Fibroblast of skin of left quadriceps (primary cell): ENCODE measurements at regions not wholly inside any gene's neighbourhood (a gene's known extent, or its start where the extent isn't known, plus 50 kb on each side); places are given as distances from the start of the nearest gene placed in this dataset.

Source experiments
- DNase-seq, 2 experiments: peaks; one replicate each; pipeline ENCODE4 v3.0.0-alpha.2; 2013; ENCODE audit warnings: low read depth in 2 of 2

DNA sequence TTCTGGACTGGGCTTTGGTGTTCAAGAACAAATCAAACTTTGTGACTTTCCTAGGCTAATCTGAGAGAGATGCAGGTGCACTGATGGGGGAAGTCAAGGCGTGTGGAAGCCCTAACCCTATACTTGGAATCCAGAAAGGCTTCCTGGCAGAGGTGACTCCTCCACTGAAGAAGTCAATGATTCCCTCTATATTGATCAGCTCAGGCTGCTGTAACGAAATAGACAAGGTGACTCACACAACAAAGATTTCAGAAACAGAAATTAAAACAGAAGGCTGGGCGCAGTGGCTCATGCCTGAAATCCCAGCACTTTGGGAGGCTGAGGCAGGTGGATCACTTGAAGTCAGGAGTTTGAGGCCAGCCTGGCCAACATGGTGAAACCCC, 69.6 kb upstream of the GGTA1 start:
- DNase-seq: no peak

DNA sequence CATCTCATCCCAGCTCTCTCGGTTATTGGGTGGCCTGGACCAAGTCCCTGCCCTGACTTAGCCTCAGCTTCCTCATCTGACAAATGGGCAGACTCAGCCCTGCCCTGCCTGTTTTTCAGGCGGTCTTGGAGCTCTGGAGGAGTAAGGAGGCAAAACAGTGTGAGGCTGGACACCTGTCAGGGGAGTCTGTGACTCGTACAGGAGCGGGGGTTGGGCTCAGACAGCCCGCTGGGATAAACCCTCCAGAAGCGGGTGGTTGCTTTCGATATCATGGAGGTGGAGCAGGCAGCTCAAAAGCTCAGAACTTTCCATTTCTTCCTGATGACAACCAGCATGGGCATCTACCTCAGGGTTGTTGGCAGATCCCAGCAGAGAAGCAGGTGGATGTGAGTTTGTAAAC, 72.9 kb upstream of the GGTA1 start:
- DNase-seq: no peak

DNA sequence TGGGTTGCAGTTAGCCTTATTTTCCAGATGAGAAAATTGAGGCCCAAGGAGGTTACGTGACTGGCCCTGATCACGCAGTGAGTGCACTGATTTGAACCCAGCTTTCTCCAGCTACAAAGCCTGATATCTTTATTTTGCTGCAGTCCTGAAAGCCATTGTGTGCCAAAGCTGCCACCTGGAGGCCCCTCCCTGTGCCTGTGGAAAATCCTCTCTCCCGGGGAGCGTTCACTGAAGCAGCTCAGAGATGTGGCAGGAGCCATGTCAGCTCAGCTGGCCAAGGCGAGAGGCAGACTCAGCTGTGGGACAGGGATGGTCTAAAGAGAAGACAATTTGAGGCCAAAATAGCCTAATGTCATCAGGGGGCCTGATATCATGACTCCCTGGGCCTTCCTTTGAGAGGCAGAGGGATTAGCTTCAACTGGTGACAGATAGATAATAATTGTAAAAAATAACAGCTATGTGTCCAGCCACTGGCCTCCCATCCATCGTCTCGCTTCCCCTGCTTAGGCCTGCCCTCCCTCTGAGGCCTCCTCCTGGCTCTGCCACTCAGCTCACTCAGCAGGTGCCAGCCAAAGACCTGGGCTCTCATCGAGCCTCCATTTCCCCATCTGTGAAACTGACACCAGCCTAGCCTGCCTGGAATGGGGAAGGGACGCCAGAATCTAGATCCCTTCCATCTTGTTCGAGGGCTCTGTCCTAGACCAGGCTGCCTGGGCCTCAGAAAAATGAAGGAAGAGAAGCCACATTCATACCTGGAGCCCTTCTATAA, 74.3 kb upstream of the GGTA1 start:
- no peak for DNase-seq

GRCh38 chr9:121574774-121575519, 75.3 kb upstream of the GGTA1 start:
- no peak for DNase-seq

GRCh38 chr9:121576281-121577075, 75.0 kb upstream of the DAB2IP start:
- DNase-seq: no peak

GRCh38 chr9:121577166-121577565, 74.3 kb upstream of the DAB2IP start:
- no peak for DNase-seq

DNA sequence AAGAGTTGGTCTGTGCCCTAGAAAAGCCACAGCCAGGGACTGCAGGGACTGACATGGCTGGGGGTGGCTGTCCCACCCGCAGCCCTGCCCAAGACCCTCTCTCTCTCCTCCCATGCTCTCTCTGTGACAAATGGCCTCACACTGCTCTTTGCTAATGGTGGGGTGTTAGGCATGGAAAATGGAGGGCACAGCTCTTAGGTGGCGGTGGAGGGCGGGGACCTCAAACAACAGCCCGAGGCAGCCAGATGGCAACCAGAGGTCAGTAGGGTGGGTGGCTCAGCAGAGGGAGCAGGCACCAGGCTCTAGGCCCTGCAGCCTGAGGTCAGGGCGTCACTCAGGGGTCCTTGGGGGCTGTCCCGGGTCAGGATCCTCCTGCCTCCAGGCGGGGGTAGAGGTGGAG, 73.9 kb upstream of the DAB2IP start:
- no peak for DNase-seq

DNA sequence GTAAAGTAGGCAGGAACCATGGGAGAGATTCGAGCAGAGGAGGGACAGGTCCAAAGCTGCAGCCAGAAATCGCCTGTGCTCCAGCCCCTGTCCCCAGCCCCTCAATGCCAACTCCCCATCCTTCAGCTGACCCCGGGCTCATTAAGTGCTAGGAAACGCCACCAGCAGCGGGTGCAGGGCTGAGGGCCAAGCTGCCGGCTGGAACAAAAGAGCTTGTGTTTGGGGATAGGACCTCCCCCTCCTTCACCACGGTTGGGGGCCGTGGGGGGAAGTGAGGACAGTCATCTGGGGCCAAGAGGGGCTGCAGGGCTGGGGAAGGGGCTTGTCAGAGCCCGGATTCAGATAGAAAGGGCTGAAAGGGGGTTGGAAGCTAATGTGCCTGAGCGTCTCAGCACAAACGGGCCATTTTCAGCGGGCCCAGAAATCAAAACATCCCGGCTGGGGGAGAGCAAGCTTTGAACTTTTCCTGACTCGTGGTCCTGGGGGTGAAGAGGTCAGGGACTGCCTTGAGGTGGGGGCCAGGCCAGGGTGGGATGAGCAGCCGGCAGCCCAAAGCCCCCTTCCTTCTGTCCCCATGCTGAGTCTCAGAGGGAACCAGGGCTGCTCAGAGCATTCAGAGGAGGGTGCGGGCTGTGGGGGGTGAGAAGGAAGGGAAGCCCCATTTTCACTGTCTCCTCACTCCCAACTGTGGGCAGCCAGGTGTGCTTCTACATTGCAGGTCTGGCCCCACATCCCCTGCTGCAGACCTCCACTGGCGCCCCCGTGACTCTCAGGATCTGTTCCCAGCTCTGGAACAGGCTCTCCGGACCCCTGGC, 69.4 kb upstream of the DAB2IP start:
- no peak for DNase-seq

DNA sequence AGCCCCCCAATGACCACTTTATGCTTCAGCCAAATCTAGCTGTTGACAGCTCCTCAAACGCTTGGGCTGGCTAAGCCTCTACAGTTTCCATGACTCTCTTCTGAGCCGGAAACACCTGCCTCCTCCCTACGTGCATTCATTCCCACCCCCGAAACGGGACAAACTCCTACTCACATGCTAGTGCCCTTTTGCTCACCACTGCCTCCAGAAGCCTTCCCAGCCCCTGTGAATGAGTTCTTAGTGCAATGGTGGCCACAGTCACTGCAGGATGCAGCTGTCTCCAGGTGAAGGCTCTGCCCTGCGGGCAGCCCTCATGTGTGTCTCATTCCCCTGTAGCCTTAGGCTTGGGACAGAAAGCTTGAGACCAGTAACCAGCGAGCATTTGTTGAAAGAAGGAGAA, 68.8 kb upstream of the DAB2IP start:
- no peak for DNase-seq

GRCh38 chr9:121584421-121584820, 67.0 kb upstream of the DAB2IP start:
- no peak for DNase-seq

- no peak for DNase-seq
Measured at GRCh38 chr9:121587863-121588262, 63.6 kb upstream of the DAB2IP start.

- DNase-seq: no peak
Measured at GRCh38 chr9:121589986-121590385, 61.4 kb upstream of the DAB2IP start.

- DNase-seq: no peak
Measured at GRCh38 chr9:121592265-121592664, 59.2 kb upstream of the DAB2IP start.

- no peak for DNase-seq
Measured at GRCh38 chr9:121593066-121593465, 58.4 kb upstream of the DAB2IP start.

GRCh38 chr9:121596515-121596914, 54.9 kb upstream of the DAB2IP start:
- no peak for DNase-seq

- DNase-seq: no peak
Measured at GRCh38 chr9:121597698-121598166, 53.7 kb upstream of the DAB2IP start.

DNA sequence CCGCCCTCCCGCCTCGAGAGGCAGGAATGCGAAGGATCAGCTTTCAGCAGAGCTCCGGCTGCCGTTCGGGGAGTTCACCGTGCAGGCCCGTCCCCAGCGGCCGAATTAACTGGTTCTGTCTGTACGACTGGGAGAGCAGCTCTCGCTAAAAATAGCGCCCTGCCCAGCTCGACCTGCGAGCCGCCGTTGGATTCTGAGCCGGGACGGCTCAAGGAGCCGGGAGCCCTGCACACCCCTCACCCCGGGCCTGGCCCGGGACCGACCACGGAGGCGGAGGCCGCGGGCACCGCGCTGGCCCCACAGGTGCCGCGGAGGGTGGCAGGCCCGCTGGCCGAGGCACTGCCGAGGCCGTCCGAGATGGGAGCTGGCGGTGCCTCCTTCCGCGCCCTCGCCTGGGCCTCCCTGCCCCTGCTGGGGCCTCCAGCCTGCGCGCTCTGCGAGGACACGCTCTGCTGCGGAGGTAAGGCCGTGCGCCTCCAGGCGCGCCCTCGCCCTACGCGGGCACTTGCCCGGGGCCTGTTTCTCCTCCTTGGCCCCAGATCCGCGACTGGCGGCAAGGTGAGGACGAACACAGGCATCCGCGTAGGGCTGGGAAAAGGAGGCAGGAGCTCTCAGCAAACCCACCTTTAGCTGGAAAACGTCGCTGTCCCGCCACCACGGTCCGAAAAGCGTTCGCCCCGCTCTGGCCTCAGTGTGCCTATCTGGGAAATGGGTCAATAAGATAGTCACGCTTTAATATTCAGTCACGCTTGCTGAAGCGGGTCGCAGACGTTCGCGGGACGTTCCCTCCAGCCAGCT, 53.1 kb upstream of the DAB2IP start:
- DNase-seq: peak; percentile 66 to 75

- DNase-seq: no peak
Measured at GRCh38 chr9:121598965-121599871, 52.2 kb upstream of the DAB2IP start.

- no peak for DNase-seq
Measured at GRCh38 chr9:121599872-121600585, 51.4 kb upstream of the DAB2IP start.
